ENCODE measurements at regions not wholly inside any gene's neighbourhood (a gene's known extent, or its start where the extent isn't known, plus 50 kb on each side); places are given as distances from the start of the nearest gene placed in this dataset.

GRCh38 chr6:144870782-144871181, 585.6 kb downstream of the UTRN start:
- no peak for TF ChIP-seq CTCF (IDR thresholded peaks at IDR 0.05; ENCODE audit: low read length)
- no peak for TF ChIP-seq EZH2 (optimal IDR thresholded peaks at IDR 0.05; ENCODE audit: low read depth, low read length)
